RPMI8226 (cell line): ENCODE measurements at regions not wholly inside any gene's neighbourhood (a gene's known extent, or its start where the extent isn't known, plus 50 kb on each side); places are given as distances from the start of the nearest gene placed in this dataset.
A peak's percentile ranks its signal among the peaks of the same experiment; 100 is the strongest.
"Not testable (repeated sequence)": the region's sequence is repeated elsewhere in the genome, so short reads cannot be mapped to it uniquely, and the experiment has no call there.

Experiments used
- DNase-seq: peaks from one replicate; pipeline ENCODE4 v3.0.0-alpha.2; 2015

DNA sequence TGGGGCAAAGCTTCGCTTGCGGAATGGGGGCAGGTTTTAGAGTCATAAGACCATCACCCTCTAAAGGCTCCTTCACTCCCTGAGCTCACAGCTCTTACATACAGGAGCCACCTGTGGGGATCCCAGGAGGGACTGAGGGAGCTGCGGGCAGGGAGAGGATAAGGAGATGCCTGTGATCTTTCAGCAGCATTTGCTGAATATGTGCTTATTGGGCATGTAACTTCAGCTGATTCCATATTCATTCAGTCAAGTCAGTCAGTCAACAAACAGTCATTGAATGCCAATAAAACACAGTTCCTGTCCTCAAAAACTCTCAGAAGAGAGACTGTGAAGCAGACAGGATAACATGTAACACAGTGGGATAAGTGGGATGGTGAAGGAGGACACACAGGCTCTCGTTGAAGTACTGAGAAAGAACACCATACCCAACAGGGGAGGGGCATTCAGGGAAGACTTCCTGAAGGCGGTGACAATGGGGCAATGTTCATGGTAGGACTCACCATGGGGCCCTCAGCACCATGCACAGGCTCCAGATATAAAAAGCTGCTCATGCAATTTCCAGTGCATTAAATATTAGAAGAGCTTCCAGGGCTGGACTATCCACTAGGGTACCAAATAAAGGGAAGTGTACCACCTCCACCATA lies 240.9 kb downstream of the UACA start:
- DNase-seq: no peak

DNA sequence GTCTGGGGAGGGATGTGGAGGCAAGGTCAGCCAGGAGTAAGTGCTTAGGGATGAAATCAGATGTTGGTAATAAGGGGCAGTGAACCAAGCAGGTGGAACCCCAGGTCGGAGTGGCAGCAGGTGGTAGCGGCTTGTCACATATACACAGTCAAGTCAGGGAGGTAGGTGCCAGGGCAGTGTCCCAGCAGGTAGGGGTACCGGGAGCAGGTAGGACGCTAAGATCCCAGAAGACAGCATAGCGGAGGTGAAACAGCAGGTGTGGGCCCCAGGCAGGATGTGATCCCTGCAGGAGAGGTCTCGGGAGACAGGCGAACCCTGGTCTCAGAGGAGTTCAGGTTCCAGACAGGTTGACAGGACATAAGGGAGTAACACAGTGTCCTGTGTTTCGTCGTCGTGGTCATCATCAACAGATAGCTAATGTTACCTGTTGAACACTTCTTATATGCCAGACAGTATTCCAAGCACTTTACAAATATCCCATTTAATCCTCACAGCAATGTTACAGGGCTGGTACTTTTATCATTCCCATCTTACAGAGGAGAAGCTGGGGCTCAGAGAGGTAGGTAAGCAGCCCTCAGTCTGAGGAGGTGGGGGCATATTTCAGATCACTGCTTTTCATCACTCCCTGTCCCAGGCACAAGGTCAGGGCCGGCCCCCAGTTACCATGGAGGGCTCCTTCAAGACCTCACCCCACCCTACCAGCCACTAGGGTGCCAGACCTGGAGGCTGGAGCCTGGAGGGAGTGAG lies 241.6 kb downstream of the UACA start:
- no peak for DNase-seq

DNA sequence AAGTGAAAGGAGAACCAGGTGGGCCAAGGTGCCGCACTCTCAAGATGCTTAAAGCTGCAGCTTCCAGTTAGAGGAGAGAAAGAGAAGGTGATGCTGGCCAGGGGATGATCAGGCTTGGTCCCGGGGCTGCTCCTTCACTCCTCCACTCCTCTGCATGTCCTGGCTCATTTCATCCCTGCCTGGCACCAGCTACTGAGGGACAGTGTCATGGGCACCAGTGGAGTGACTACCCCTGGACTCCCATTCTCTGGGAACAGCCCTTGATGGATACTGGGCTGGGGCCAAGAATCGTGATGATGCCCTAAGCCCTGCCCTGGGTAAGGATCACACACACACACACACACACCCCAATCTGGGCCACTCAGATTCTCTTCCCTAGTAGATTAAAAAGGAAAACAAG lies 243.7 kb downstream of the UACA start:
- no peak for DNase-seq

DNA sequence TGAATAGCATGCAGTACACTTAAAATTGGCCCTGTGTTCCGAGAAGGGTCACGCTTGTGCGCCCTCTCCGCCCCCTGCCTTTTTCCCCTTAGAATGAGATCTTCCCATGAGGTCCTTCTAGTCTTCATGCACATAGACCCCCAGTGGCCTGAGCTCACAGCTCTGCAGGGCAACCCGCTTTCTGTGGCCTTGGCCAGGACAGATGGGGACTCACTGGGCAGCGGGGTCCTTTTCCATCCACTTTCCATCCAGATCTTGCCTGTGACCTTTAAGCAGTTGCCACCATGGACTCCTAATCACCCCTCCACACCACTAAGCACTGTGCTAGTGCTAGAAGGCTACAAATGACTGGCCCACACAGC lies 244.4 kb downstream of the UACA start:
- DNase-seq: no peak

DNA sequence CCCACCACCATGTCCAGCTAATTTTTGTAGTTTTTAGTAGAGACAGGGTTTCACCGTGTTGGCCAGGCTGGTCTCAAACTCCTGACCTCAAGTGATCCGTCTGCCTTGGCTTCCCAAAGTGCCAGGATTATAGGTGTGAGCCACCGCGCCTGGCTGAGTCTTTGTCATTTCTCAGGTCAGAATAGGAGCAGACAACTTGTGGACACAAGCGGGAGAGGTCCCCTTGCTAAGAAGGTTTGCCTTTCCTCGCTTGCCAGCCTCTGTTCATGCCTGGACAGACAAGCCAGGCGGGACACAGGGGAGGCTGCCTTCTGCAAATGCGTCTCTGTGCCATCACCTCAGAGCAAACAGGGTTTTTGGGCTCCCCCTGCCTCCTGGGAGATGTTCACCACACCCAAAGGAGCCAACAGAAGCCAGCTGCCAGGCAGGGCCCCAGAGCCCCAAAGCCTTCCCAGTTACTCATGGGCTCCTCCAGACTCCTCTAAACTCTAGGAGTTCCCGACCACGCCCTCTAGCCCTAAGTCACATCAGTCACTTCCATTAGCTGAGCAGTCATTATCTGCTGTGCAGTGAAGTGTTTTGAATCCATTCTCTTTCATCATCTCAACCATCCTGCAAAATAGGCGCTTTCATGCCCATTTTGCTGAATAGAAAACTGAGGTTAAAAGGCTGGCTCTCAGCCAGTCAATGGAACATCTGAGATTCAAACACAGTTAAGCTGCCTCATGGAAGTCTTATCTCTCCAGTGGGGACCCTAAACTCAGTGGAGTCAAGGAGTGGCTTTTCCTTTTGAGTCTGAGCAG lies 245.0 kb downstream of the UACA start:
- peak; percentile 75 for DNase-seq

DNA sequence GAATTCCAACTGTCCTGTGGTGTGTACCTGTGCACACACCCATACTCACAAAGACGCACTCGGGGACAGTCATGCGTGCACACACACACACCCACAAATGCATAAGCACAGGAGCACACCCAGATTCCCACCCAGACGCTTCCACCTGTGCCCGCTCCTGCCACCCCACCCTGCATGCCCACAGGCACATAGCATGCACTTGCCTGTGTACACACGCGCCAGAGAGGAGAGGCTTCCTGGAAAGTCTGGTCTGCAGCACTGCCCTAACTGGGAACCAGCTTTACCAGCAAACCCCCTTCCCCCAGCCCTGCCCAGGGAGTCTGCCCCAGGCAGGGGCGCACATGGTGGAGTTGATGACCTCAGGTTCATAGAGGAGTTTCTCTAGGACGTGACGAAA lies 246.2 kb downstream of the UACA start:
- no peak for DNase-seq

DNA sequence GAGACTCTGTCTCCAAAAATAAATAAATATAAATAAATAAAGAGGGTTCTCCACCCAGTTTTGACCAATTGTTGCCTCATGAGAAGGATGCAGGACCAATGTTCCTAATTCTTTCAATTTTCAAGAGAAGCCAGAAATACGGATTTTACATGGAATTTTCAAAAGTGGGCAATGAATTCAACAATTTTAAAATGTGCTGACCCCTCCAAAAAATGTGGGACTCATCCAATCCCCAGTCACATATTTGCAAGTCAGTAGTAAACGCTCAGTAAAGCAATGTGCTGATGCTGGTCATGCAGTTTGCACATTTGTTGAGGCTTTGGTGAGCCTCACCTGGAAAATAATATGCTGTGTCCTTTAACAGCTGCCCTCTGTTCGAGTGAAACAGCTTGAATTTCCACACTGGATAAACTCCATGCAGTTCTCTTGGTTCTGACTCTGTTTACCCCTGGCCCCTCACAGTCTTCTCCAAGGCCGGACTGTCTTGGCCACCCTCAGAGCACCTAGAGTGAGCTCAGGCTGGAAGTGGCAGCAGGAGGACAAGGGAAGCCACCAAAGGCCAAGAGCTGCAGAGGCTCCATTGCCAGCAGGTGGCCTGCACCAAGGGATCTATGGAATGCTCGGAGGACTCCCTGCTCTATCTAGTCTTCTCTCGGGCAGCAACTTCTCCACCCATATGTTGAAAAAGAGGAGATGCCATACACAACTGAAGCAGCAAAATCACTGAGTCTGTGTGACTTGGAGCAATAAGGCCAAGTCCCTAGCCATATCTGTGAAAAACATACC lies 246.8 kb downstream of the UACA start:
- DNase-seq: no peak

DNA sequence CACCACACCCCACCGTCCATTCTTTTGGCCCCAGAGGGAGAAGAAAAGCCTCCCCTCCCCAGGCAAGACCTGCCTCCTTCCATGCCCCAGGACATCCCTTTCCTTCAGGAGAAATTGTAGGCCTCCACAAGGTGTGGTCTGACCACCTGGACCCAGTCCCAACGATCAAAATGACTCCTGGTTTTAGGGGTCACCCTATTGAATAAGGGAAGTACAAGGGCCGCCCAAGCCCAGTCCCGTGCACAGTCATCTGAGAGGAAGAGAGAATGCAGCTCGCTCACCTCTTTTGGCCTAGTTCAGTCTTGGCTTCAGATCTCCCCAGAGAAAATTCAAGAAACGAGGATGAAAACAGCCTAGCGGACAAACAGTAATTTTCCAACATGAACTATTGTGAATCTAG lies 249.1 kb downstream of the UACA start:
- DNase-seq: no peak

DNA sequence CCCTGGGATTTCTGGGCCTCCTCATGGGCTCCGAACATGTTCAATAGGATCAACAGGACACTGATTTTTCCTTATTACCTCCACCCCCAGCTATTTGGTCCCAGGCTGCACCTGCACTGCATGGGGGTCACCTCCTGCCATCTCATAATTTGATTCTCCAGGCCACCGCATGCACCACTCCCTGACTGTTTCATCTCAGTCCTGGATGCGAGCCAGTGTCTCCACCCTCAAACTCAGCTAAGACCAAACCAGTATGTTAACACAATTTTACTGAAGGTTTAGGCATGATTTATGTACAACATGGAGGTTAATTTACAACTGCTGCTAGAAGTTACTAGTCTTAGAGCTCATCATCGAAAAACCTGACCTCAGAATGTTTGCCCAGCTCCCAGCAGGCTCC lies 249.5 kb downstream of the UACA start:
- DNase-seq: no peak

DNA sequence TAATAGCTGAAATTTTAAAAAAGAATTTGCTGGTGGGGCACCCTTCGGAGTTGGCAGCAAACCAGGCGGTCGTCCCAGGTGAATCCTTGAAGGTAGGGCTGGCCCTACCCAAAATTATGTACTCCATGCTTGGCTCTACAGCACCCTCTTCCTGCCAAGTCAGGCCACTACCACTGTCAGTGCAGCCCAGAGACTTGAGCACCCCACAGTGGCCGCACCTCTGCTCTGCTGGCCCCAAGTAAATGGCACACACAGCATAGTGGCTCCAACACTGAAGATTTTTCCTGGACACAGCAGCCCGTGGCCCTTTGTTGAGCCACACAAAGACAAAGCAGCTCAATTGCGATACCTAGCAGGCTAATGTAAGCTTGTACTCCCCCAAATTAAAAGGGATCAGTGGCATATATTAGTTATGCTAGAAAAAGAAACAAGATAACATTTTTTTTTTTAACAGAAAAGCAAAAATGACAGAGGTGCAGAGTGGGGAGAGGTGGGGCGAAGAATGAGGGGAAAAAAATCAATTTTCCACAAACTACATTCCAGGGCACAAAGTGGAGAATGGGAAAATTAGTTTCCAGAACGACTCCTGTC lies 250.5 kb downstream of the UACA start:
- DNase-seq: peak; percentile 96

DNA sequence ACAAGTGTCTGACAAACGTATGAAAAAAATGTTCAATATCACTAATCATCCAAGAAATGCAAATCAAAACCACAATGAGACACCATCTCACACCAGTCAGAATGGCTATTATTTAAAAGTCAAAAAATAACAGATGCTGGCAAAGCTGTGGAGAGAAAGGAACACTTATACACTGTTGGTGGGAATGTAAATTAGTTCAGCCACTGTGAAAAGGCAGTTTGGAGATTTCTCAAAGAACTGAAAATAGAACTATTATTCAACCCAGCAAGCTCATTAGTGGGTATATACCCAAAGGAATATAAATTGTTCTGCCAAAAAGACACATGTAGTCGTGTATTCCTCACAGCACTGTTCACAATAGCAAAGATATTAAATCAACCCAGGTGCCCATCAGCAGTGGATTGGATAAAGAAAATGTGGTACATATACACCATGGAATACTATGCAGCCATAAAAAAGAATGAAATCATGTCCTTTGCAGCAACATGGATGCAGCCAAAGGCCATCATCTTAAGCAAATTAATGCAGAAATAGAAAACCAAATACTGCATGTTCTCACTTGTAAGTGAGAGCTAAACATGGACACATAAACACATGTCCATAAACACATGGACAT lies 251.3 kb downstream of the UACA start:
- not testable (repeated sequence) for DNase-seq

DNA sequence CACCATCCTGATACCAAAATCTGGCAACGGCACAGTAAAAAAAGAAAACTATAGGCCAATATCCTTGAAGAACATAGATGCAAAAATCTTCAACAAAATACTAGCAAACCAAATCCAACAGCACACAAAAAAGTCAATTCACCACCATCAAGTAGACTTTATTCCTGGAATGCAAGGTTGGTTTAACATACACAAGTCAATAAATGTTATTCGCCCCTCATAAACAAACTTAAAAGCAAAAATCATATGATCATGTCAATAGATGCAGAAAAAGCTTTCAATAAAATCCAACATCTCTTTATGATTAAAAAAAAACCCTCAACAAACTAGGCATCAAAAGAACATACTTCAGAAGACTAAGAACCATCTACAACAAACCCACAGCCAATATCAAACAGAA lies 252.9 kb downstream of the UACA start:
- DNase-seq: no peak

DNA sequence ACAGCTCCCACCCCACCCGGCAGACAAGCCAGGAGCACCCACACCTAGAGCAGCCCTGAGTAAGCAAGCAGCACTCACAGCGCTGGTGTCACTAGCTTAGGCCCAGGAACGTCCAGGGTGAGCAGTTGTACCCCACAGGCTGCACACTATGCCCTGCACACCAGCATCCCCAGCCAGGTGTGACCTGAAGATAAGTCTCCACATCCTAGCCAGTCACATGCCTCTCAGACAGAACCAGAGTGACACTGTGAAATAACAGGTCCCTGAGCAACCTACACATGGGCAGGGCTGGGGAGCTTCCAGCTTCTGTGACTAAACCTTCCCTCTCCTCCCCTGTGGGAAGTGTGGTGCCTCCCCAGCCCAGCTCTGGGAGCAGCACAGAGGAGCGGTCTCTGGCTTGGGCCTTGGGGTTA lies 253.6 kb downstream of the UACA start:
- no peak for DNase-seq

DNA sequence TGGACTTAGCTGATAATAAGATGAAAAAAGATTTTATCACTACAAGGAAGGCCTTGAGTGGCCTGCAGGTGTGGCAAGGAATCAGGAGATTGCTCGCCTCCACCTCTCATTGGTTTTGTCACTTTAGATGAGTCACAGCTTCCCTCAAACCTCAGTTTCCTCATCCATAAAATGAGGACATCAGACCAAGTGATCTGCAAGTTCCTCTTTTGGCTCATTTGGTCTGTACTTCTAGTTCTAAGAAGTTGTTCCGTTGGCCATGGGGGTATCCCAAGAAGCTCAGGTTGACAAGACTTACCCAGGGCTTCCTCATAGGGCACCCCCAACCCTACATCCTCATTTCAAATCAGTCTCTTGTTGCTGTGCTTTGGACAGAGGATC lies 254.1 kb downstream of the UACA start:
- no peak for DNase-seq

DNA sequence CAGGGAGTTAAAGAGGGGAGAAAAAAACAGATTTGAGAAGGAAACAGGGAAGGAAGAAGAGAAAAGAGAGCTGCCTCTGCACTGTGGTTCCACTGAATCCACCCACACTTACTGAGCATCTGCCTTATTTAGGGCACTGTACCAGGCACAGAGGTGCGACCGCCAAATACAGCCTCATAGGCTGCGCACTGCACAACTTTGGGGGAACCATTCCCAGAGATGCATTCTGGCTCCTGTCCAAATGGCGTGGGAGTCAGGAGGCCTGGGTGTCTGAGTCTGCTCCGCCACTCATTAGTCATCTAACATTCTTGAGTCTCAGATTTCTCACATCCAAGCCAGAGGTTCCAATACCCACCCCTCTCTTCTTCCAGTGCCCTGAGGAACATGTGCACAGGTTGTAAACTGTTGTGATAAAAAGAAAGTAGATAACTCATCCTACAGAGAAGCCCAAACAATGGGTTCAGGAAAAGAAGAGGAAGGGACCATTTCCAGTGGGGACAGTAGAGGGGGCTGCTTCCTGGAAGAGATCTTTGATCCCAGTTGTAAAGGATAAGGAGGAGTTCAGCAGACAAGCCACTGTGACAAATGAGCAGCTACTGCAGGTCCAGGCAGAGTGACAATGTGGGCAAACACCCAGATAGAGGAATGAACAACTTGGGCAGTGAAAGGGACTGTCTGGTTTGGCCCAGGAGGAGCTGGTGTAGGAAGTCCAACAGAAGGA lies 254.6 kb downstream of the UACA start:
- DNase-seq: no peak

DNA sequence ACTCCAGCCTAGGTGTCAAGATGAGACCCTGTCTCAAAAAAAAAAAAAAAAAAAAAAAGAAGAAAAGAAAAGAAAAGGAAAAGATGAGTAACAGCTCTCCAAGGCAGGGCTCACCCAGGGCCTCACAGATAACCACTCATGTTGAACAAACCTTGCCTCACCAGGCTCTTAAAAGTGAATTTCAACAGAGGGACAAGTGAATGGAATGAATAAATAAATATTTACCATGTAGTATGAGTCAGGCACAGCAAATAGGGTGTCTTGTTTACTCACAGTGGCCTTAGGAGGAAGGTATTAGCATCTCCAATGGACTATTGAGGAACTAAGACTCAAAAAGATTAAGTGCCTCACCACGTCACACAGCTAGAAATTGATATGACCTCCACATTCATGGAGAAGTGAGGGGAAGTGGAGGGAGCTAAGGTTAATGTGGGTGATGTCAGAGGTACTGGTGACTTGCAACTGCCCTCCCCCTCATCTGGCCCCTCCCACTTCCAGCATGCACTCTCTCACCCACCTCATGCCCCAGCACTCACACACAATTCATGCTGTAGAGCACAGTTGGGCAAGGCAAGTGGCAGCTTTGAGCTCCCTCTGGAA lies 255.5 kb downstream of the UACA start:
- peak; percentile 76 for DNase-seq

DNA sequence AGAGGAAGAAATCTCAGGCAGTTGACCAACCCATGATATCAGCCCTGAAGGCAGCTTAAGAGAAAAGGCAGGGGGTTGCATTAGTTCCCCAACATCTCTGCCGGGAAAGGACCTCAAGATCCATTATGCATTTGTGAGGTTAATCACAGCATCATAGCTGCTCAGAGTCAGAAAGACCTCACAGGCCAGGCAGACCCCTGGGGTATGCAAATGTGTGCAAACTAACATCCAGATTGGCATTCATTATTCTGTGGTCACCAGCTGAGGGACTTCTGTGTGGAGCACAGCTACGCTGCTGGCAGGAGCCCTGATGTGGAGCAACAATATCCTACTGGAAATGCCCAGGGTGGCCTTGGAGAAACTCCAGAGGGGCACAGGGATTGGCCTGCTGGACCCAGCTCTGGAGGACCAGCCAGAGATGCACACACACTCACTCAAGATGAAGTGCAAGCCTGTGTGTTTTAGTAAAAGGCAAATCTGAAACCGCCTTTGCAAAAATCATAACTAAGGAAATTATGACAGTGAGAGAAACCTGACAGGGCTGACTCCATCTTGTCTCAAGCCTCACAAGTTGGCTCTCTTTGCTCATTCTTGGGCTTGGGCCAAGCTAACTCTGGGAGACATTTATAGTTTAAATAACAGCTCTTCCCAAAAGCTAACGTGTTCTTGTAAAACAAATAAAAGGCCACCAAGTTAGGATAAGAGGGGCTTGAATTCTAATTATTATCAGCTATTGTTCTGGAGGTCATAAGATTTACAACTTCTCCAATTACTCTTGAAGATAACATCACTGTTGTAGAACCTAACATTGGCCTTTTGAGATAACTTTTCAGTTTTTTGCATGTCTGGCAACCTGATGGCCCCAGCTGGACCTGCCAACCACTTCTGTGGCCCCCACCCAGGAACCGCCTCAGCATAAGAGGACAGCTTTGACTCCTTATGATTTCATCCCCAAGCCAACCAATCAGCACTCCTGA lies 257.1 kb downstream of the UACA start:
- no peak for DNase-seq

DNA sequence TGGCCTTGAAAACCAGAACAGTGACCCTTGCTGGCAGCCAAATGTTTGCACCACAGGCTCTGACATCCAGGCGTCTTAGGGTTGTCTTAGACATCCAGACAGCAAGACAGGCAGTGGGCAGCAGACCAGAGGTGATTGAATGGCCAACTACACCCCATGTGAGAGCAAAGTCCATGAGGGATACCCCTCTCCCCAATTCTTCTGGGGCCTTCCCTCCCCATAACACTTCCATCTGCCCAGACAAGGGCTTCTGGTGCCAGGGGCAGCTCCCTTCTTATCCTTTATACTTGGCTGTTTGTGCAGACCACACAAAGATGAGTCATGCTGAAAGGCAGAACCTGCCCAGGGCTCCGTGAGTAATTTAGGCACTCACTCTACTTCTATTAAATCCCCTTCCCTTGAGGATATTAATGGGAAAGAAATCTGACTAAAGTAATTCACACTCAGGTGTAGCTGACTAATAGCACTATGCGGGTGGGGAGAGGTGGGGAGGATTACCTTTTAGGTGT lies 257.9 kb downstream of the UACA start:
- DNase-seq: peak; percentile 73

DNA sequence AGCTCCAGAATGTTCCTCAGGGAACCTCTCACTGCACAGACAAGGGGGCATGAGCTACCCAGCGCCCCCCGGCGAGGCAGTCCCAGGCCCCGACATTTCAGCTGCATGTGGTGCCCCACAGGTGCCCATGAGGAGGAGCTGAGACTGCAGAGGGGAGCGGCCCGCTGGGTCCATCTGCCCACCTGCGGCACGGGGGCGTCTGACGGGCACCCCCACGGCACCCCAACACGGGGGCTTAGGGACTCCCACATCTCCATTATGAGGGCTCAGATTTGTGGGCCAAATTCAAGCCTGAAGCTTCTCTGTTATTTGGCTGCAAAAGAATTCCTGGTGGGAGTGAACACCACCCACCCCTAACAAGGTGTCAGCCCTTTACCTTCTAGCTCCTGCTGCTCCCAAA lies 258.4 kb downstream of the UACA start:
- DNase-seq: no peak
